Islet of Langerhans (tissue), 1 donor: ENCODE measurements at regions not wholly inside any gene's neighbourhood (a gene's known extent, or its start where the extent isn't known, plus 50 kb on each side); places are given as distances from the start of the nearest gene placed in this dataset.

Experiments used
- FAIRE-seq: peaks from one replicate; lab custom pipeline; 2011; peaks lifted over from hg19 to GRCh38; lab: Jason Lieb, UNC

- no peak for FAIRE-seq
Measured at GRCh38 chr2:67709835-67710234, 312.7 kb downstream of the ETAA1 start.

GRCh38 chr2:67712484-67712883 is 315.4 kb downstream of the ETAA1 start:
- no peak for FAIRE-seq

DNA sequence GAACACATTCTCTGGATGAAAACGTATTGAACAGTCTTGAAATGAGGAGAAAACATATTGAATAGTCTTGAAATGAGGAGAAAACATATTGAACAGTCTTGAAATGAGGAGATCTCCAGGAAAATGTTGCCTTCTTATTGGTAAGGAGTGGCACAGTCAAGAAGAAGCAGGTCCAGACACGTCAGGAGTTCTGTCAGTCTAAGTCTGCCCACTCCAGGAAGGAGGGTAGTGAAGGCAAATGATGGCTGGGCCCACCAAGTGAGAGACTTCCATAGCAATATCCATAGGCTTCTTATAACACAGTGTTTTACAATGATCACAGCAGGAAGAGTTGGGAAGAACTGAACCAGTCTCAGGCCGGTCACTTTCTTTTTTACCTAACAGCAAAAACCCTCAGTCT is 316.2 kb downstream of the ETAA1 start:
- no peak for FAIRE-seq

DNA sequence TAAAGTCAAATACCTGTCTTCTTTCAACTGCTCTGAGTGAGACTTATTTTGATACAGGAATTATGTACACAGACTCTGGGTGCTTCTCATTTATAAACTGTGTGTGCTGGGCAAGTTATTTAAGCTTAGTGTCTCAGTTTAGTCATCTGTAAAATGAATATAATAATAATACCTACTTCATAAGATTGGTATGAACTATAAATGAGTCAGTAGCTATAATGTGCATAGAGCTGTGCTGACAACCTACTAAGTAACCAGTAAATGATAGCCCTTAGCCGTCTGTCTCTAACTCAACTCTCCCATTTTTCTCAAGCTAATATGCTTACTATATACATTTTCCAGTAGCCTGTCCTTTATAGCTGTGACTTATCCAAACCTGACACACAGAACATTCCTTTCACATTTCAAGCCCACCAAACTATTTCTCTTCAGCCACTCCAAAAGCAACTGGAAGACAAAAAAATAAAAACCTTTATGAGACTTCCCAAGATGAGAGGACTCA is 319.8 kb downstream of the ETAA1 start:
- no peak for FAIRE-seq

DNA sequence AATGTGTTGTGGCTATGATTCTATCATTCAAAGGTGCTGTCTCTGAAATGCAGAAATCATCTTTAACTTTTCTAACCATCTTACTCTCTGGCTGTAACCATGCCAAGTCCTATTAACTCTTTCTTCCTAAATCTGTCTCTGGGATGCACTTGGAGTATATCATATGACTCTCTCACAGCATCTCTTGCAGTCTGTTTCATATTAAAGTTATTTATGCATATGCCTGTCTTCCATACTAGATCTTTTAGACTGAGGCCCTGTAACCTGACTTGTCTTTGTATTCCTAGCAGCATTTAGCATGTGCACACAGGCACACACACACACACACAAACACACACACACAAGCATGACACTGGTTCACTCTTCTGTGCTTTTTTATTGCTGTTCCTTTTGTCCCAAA is 320.6 kb downstream of the ETAA1 start:
- no peak for FAIRE-seq

- no peak for FAIRE-seq
Measured at GRCh38 chr2:67719351-67719750, 322.2 kb downstream of the ETAA1 start.

DNA sequence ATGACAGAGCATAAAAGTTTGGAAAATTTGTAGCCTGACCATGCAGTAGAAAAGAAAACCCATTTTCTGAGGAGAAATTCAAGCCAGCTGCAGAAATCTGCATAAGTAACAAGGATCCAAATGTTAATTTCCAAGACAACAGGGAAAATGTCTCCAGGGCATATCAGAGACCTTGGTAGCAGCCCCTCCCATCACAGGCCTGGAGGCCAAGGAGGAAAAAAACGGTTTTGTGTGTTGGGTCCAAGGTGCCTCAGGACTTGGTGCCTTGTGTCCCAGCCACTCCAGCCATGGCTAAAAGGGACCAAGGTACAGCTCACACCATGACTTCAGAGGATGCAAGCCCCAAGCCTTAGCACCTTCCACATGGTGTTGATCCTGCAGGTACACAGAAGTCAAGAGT is 324.4 kb downstream of the ETAA1 start:
- FAIRE-seq = no peak

DNA sequence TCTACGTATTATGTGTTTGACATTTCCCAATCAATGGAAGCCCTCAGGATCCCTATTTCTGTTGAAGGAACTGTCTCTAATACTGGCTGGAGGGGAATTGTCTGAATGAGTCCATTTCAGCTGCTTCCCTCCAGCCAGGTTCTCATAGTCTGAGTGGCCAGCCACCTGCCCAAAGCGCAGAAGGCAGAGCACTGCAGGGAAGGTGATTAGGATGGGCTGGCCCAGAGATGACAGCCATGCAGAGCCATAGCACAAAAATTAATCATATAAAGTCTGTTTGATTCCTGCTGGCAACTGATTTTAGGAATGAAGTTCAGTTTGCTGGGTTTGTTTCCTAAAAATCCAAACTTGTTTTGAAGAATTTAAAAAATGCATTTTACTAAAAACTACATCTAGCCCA is 327.1 kb downstream of the ETAA1 start:
- FAIRE-seq = no peak

- FAIRE-seq = no peak
Measured at GRCh38 chr2:67725731-67726130, 328.6 kb downstream of the ETAA1 start.

- FAIRE-seq = no peak
Measured at GRCh38 chr2:67726416-67726815, 329.3 kb downstream of the ETAA1 start.

- no peak for FAIRE-seq
Measured at GRCh38 chr2:67727131-67727530, 330.0 kb downstream of the ETAA1 start.

GRCh38 chr2:67727623-67728022 is 330.5 kb downstream of the ETAA1 start:
- no peak for FAIRE-seq

GRCh38 chr2:67729474-67729873 is 332.3 kb downstream of the ETAA1 start:
- no peak for FAIRE-seq

- no peak for FAIRE-seq
Measured at GRCh38 chr2:67733517-67733916, 329.3 kb downstream of the C1D start.

DNA sequence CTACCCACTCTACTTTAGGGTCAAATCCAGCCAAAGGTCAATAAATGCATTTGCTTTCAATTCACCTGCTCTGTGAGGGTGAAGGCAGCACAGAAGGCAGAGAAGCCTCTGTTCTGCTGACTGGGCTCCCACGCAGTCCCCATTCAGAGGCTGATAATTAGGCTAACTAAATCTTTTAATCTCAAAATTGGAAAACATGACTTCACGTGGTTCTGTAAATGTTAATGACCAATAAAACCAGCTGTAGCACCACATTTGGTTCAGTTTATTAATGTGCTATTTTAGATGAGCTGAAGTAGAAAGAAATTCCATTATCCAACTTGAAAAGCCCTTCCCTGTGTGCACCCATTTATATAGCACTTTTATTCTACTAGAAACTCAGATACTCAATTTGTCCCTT is 310.6 kb downstream of the C1D start:
- no peak for FAIRE-seq

GRCh38 chr2:67752969-67753368 is 309.8 kb downstream of the C1D start:
- FAIRE-seq = no peak

GRCh38 chr2:67755156-67755882 is 307.5 kb downstream of the C1D start:
- FAIRE-seq = no peak

DNA sequence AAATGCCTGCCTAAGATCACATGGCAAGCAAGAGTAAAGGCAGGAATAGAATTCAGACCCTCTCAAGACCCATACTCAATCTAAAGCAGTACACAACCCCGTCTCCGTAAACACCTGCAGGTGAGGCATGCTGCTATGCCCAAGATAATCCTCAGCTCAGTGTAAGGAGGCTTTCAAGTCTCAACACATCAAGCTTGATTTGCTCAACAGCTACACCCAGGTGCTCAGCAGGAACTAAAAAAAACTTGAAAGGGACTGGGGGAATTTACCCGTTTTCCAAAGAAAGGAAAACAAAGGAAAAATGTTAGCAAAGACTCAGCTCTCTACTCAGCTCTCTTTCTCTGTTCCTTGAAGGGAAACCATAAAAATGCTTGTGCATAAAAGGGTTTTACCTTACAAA is 301.8 kb downstream of the C1D start:
- no peak for FAIRE-seq

DNA sequence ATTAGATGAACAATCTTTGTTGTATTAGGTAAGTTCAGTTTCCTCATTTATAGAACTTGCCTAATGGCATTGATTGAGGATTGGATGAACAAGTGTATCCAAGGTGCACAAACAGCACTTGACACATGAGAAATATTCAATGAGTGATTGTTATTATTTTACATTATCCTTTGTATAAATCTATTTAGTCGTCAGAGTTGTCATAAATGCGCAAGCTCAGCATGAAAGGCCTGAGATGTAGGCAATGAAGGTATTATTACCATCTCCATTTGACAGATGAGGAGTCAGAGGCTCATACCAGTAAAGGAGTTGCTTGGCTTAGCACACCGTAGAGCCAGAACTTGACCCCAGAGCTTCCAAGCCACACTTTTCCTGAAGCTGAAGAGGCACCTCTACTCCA is 291.4 kb downstream of the C1D start:
- no peak for FAIRE-seq

DNA sequence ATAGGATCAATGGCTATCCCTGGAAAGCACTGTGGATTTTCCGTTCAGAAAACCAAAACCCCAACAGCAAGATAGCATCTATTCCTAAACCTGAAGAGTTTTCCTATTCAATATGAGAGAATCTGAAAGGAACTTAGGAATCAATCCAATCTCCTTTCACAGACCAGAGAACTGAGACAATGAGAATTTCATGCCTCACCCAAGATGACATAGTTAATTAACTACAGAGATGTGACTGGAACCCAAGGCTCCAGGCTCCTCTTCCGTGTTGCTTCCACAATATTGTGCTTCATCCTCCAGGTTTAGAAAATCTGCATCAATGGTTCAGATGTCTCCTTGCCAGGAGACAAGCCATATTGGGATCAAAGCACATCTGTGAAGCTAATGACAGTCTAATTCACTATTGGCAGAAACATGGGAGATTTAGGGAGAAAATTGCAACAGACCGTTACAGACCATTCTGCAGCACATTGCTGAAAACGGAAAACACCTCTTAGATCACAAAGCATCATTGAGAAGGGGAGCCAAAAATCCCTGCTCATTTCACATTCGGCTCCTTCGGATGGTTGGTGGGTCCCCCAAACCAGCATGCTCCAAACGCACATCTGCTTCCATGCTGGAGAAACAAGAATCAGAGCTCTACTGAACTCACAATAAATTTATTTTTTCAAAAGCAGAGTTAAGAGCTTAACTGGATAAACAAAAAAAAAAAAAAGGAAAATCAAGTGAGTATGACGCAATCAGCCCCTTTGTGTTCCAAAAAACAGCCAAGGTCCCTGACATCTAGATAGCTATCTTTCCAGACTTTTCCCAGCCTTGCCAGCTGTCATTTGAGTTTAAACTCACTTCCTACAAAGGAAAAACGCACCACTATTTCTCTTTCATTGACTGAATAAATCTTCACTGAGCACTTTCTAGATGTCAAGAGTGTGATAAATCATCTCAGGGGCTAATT is 290.3 kb downstream of the C1D start:
- FAIRE-seq = no peak

DNA sequence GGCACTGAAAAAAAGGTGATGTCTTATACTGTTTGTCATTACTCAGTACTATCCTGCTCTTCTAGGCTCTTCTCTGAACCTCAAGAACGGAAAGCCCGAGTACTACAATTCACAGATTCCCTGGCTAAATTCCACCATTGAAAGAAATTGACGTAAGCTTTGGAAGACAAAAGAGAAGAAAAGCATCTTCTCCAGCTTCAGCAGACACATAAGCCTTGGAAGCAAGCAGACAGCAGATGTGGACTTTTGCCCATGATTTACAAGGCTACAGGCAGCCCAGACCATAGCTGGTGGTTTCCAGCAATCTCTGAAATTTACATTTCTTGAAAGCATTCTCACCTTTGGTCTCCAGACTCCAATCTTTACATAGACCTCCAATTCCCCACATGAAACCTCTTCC is 289.0 kb downstream of the C1D start:
- FAIRE-seq = no peak

GRCh38 chr2:67776276-67776675 is 286.5 kb downstream of the C1D start:
- FAIRE-seq = no peak

DNA sequence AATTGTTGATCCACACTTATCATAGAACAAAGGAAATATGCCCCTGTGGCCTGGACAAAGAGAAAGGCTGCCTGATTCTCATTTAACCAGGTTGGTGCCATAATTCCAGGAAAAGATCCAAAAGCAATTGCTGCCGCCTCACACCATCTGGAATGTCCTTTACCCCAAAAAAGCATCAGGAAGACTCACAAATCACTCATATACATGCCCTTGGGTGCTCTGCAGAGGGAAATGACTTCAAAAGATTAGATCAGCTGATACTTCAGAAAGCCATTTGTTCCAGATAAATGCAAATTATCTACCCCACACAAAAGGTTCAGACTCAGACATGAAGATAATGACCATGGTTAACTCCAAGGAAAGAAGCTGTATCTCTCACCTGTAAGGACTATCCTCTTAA is 285.8 kb downstream of the C1D start:
- no peak for FAIRE-seq
